SK-N-DZ (cell line): ENCODE measurements at regions not wholly inside any gene's neighbourhood (a gene's known extent, or its start where the extent isn't known, plus 50 kb on each side); places are given as distances from the start of the nearest gene placed in this dataset.
"Not testable (repeated sequence)": the region's sequence is repeated elsewhere in the genome, so short reads cannot be mapped to it uniquely, and the experiment has no call there.

ENCODE experiments used
- DNase-seq: peaks from one replicate; pipeline ENCODE4 v3.0.0-alpha.2; 2015; ENCODE audit warnings: low spot score

DNA sequence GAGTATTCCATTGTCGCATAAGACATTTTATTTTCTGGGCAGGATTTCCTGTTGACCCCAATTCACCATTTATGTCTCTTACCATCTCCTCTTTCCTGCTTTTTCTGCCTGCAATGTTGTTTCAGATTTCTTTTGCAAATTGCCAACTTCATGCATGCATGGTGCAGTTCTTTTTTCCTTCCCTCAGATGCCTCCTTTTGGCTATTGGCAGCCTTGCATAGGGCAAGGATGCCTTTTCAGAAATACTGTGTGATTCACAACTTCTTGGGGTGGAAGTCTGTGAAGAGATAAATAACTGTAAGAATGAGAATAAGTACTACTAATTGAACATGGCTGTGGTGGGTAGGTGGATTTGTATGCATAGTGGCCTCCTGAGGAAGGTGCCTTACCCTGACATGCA lies 116.7 kb downstream of the SOX4 start:
- no peak for DNase-seq

DNA sequence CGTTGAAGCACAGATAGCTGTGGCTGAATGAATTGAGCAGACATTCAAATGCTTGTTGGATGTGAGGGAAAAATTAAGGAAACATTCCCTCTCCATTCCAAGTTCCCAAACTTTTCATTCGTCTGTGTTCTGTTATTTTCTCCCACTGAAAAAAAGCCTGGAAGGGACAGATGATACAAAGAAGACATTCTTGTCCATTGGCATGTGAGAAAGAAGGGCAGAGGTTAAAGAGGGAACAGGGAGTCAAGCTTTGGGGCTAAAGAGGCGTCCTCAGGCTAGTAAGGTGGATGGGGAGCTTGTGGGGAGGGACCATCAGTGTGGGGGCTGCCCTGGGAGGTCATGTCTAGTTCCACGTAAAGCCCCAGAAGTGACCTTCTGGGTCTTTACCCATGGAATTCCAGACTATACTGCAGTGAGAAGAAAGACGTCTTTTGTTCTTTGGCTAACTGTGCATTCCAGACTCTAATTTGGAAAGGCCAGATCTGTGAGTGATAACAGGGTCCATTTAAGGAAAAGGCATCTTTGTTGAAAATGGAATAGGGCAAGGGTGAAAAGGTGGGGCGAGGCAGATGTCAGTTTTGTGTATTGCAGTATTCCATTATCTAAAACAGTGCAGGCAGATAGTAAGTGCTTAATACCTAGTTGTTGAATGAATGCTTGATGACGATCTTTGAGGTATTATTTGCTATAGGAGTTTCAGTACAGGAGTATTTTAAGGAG lies 117.5 kb downstream of the SOX4 start:
- peak; percentile 39 for DNase-seq

DNA sequence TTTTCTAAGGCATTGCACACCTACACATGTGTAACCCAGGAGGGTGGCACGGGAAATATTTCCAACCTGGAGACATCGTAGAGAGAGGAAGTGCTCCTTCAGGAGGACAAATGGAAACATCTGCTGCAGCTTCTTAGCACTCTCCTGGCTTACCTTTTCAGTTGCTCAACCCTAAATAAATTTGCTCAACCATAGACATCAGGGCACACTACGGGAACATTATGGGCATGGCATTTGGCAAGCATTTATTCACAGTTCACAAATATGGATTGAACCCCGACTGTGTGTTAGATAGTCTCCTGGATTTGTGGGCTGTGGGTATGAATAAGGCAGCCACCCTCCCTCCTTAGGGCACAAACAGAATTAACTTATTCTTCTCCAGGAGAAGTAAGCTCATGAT lies 118.7 kb downstream of the SOX4 start:
- no peak for DNase-seq

DNA sequence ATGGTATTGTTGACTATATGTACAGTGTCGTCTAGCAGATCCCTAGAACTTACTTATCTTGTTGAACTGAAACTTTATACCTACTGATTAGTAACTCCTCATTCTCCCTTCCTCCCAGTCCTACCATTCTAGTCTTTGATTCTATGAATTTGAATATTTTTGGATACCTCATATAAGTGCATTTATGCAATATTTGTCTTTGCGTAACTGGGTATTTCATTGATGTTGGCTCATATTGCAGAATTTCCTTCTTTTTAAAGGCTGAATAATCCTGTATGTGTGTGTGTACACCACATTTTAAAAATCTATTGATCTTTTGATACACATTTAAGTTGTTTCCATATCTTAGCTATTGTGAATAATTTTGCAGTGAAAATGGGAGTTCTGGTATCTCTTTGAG lies 119.9 kb downstream of the SOX4 start:
- no peak for DNase-seq

DNA sequence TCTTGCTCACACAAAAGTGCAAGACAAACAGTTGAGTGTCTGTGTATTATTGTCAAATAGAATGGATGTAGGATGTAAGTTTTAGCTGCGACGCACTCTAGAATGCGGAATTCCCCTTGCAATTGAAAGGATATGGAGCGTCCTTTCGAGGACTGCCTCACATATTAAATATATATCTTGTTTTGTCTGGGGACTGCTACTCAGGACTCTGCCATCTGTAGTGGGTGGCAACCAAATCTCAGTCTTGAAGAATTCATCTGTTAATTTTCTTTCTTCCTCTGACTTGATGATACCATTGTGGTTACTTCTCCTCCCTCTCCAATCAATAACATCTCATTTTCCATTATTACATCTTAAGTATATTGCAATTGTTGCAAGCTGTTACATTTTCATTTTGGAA lies 121.6 kb downstream of the SOX4 start:
- no peak for DNase-seq

DNA sequence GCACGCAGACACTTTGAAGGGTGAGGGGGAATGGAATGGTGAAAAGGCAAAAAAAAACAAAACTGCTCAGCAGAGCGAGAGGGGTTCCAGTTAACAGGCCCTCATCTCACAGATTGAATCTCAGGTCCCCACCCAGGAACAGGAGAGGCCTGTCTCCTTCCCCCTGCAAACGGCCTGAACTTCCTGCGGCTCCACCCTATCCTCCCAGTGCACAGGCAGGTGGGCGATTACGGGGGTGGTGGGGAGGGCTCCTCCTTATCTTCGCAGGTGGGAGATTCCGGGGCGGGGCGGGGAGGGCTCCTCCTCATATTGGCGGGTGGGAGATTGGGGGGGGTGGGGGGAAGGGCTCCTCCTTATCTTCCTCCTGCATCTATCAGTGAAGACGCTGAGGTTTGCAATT lies 129.0 kb downstream of the SOX4 start:
- DNase-seq = no peak

DNA sequence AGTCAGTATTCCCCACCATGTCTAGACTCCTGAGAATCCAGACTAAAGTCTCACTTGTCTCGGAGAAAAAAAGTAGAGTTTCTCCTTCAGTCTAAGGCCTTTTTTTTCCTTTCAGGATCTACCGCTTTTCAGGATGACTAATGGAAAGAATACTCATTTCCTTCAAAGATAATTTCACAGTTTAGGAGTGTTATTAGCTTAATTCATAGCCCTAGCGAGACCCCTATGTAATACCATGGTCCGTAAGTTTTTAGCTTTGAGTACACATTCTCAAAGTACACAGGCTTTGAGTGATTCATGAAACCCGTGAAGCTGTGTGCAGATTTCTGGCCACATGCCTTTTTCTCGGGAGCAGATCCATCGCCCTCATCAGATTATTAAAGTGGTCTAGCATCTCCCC lies 133.1 kb downstream of the SOX4 start:
- no peak for DNase-seq

DNA sequence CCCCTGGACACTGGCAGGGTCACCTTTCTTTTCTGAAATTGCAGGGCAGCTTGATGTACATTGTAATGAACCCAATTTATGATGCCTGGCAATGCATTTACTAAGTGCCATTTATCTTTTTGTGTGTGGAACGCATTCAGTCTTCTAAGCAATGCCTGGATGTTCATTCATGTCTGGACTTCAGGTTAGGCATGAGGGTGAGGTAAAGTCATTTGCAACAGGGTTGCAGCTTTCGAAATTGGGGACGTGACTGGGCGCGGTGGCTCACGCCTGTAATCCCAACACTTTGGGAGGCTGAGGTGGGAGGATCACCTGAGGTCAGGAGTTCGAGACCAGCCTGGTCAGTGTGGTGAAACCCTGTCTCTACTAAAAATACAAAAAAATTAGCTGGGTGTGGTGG lies 134.6 kb downstream of the SOX4 start:
- DNase-seq = no peak

DNA sequence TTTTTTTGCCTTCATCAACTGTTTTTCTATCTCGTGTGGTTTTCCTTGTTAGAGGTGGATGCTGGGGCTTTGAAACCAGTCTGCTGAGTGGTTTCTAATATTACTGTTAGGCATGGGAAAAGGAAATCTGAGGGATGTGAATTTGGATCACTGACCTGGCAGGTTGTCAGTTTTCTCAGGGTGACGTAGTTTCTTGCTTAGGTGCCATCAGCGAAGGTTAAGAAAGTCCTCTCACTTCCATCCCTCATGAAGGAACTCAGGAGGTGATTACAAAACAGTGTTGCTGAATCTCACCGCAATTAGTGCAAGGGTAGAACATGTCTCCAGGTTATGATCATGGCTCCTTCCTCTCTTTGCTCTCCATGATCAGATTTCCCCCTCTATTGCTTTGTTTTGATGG lies 135.9 kb downstream of the SOX4 start:
- DNase-seq = no peak

DNA sequence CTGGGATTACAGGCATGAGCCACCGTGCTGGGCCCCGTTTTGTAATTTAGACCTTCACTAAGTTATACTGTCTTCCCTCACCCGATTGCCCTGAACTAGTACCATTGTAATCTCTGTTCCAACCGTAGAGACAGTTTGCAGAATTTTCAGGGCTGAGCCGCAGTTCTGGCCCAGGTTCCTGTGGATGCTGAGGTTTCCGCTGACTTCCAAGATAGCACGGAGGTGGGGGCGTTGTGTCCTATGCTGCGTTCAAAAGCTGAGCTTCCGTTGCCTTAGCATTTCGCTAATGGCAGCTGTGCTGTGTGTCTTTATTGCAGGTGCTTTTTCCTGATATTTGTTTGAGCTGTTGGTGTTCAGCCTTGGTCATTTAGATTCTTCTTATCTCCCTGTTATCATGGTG lies 137.0 kb downstream of the SOX4 start:
- DNase-seq = no peak

DNA sequence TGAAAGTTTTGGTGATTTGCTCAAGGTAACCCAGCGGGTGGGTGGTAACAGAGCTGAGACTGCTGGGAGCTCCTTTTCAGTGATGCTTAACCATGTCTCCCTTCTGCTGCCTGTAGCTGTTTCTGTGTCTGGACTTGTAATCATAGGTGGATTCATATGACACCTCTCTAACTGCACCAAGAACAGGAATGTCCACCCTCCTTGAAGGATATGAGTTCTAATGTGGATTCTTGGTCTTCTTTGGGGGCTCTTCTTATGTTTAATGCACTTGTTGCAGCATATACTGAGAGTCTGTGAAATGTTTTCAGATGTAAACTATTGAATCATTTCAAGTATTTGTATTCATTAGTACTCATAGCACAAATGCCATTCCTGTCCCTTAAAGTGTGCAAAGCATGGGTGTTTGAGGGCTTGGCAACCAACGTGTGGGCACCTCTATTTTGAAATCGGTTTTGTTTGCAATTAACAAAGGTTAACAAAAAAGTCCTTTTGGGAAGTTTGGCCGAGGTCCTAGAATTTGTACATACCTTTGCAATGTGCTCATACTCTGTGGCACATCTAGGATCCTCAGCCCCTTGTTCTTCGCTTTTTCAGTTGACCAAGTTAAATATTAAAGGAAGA lies 138.0 kb downstream of the SOX4 start:
- DNase-seq = no peak

DNA sequence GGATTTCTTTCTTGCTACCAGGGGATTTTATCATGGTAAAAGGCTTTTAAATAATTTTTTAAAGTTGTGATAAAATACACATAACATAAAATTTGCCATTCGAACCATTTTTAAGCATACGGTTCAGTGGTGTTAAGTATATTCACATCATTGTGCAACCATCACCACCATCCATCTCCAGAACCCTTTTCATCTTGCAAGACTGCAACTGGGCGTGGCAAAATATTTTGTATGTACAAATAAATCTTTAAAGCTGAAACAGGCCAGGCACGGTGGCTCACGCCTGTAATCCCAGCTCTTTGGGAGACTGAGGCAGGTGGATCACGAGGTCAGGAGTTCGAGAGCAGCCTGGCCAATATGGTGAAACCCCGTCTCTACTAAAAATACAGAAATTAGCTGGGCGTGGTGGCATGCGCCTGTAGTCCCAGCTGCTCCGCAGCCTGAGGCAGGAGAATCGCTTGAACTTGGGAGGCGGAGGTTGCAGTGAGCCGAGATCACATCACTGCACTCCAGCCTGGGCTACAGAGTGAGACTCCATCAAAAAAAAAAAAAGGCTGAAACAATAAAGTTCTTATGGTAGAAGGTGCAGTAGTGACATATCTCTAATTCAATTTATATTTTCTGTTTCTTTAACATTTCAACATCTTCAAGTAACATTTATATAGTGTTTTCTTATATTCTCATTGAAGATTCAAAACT lies 138.6 kb downstream of the SOX4 start:
- not testable (repeated sequence) for DNase-seq

DNA sequence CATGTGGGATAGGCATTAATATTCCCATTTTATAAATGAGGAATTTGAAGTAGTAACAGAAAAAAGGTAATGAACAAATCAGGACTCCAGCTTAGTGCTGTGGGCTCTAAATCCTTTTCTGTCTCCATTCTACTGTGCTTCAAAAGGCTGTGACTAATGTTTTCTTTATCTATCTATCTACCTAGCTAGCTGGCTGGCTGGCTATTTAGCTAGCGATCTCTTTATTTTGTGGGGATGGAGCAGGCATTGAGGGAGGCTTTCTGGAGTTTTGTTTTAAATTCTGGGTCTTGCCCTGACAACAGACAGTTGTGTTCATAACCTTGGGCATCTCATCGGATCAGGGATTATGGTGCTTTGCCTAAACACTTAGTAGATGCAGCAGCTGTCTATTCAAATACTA lies 139.2 kb downstream of the SOX4 start:
- DNase-seq = no peak

DNA sequence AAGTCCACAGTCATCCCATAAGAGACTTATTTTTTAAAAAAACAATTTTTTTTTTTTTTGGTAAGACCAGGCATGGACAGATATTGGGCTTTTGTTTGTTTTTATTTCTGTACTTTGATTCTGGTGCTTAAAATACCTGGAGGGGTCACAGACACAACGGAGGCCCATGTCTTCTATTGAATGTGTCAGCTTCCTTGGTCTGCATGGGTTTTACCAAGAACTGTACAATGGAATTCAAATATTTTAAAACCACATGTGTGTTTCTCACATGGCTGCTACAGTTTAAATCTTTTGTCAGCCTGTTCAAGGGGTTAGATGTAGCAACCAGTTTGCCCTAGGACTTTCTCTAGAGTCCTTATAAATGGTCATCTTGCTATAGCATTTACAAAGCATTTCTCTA lies 139.8 kb downstream of the SOX4 start:
- DNase-seq = no peak

DNA sequence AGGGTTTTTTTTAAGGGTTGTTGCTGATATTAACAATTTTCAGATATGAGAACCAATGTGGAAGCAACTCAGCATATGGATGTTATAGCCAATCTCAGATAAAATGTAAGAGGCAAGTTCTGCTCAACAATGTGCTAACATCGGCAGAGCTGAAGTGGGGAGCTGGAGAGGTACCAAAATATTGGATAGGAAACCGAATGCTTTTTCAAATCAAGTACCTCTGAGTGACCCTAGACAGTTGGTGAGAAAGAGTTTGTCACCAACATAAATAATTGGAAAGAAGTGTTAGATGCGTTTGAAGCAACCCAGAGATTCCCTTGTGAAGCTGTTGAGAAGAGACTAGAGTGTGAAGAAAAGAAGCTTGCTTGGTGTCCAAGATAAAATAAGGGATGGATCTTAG lies 140.7 kb downstream of the SOX4 start:
- DNase-seq = no peak

DNA sequence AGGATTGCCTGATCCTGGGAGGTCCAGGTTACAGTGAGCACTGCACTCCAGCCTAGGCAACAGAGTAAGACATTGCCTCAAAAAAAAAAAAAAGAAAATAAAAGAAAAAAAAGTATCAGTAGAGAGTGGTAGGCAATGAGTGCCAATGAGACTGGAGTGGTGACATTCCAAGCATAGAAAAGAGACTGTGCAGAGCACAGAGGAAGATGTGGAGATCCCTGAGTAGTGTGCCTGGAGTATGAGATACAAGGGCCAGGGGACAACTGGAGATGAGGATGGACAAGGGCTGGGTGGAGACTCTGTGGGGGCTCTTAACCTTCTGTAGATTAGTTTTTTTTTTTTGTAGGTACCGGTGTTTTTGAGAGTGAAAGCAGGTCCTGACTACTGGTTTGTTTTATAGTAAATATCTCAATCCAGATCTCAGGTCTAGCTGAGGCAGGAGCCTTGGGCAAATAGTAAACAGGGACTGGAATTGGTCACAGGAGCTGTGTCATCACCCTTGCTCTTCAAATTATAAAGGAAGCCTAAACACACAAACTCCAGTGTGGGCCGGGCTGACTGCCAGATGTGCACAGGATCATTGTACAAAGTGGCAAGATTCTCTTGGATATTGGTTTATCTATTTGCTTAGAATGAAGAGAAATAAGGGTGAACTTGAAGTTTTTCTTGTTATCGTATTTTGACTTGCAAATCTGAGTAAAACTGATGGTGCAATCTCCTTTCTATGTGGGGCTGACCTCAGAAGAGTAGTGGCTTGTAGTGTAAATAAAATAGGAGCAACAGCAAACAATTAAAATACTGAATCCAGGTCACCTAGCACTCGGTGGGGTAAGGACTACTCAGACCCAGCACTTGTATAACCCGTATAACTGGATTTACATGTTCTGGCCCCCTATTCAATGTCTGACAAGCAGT lies 144.9 kb downstream of the SOX4 start:
- DNase-seq = peak; percentile 28

DNA sequence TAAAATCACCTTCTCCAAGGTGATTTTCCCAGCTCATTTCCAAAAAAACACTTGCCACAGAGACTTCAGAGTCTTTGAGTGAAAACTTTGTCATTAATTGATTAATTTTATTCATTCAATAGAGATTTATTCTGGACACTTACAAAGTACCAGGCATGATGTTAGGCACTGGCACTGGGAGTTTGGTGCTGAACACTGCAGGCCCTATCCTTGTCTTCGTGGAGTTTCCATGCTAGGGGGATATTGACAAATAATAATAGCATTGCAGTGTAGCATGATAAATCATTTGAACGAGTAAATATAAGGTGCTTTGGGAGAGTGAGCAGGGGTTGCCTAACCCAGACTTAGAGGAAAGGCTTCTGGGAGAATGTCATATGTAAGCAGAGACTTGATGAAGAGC lies 145.7 kb downstream of the SOX4 start:
- DNase-seq = no peak

DNA sequence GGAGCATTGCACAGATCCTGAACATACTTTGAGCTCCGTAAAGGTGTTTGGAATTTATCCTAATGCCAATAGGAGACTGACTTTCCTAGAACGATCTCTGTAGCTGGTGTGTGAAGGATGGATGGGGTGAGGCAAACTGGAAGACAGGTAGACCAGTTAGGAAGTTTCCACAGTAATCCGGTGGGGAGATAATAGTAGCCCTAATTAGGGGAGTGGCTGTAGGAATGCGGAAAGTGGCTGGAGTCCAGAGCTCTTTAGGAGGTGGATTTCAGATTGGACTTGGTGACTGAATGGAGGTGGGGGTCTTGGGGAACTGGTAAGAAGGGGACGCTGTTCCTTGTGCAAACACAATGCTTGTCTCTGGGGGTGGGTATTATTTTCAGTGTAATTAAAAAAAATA lies 146.3 kb downstream of the SOX4 start:
- DNase-seq = no peak

DNA sequence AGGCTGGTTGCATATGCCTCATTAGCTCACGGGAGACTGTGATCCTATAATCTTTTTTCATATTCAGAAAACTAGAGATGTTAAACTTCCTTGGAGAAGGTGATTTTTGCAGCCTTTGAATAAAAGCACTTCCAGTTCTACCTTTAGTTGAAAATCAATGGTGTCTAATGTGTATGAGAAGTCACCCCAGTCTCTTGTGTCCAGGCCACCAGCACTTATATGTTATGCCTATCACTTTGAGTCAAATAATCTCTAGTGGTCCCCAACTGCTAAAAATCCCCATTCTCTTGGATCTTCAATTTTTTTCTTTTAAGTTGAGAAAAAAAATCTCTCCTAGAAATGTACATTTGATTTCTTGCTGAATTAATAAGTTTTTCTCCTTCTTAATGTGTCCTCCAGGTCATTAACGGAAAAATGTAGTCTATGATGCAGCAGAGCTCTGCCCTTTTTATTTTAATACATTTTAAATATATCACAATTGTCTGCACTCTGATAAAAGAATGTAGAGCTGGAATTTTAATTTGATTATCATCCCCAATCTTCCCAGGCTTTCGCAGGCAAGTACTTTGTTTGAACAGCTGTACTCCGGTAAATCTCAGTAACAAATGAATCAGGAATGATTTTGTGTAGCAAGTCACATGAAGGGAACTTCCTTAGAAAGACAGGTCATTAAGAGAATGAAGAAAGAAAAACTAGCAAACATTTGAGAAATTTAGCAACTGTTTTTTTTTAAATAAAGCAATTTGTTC lies 147.0 kb downstream of the SOX4 start:
- DNase-seq = no peak

DNA sequence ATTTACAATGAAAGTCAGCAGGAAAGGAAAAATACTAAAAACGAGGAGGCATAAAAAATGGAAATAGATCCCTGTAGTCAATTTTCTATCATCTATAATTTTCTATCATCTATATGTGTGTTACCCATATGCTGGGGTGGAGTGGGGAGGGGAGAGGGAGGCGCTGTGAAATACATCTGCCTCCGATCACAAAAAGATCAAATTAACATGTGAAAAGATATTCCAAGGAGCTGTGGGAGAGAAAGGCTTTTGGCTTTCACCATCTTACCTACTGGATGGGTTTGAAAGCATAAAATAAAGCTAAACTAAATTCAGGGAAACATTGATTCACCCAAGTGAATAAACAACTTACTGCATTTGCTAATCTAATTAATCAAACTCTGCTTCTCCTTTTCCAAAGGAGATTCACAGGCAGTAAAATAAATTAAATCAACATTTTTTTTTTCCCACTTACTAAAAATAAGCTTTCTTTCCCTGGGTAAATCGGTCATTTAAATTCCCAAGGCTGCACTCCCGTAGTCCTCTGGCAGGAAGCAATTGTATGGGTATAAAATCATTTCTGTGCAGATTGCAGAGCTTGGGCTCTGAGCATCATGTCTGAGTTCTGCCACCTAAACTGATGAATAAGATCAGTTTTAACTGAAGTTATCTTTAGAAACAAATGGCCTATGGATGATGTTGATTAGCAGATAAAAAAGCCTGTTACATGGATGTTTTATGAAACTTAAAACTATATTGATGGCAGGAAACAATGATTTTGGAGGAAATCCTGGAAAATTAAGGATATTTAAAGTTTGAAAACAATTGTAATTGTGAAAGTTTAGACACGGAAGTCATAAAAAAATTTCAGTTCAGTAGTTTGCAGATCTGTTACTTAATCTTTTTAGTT lies 147.9 kb downstream of the SOX4 start:
- DNase-seq = peak; percentile 32
